ENCODE measurements at regions not wholly inside any gene's neighbourhood (a gene's known extent, or its start where the extent isn't known, plus 50 kb on each side); places are given as distances from the start of the nearest gene placed in this dataset.

GRCh38 chr18:42564761-42565160 lies 550.7 kb downstream of the RIT2 start:
- no peak for TF ChIP-seq CTCF (conservative IDR thresholded peaks at IDR 0.05 in 1 of 2, IDR thresholded peaks at IDR 0.05 in 1 of 2; ENCODE audit: low read depth in 1 of 2, low read length in 2 of 2)
- no peak for TF ChIP-seq EZH2 (IDR thresholded peaks at IDR 0.05; ENCODE audit: low read length, missing control alignments)
- no peak overlapping the region for H3K9ac ChIP-seq (ENCODE audit: insufficient read depth, low read length)

GRCh38 chr18:42568773-42569172 lies 546.7 kb downstream of the RIT2 start:
- DNase-seq (ENCODE audit: low read depth in 2 of 2) = no peak
- Histone ChIP-seq H3K4me2 (ENCODE audit: extremely low read depth, insufficient read depth, low read length) (no peak overlapping the region), H3K9ac (ENCODE audit: insufficient read depth, low read length) (no peak overlapping the region), H3K27ac (ENCODE audit: insufficient read depth, low read length) (no peak overlapping the region), H3K79me2 (ENCODE audit: control insufficient read depth, insufficient read depth, low read length) (no peaks in the 10 kb centered on the region), H2AFZ (ENCODE audit: low read length) (no peak overlapping the region), H3K4me1 (ENCODE audit: control insufficient read depth, extremely low read depth, insufficient read depth, low read length) (no peaks in the 10 kb centered on the region), H4K20me1 (ENCODE audit: control insufficient read depth, extremely low read depth, insufficient read depth, low read length) (no peaks in the 10 kb centered on the region), H3K4me3 (replicated peaks in 1 of 4; ENCODE audit: control extremely low read depth in 1 of 4, insufficient read depth in 1 of 4, low read depth in 3 of 4, low read length in 4 of 4) (no peak overlapping the region), H3K36me3 (ENCODE audit: control insufficient read depth, insufficient read depth, low read length) (no peaks in the 10 kb centered on the region), H3K9me3 (ENCODE audit: control insufficient read depth, insufficient read depth, low read depth, low read length) (no peaks in the 10 kb centered on the region), H3K27me3 (ENCODE audit: control insufficient read depth, insufficient read depth, low read length) (no peaks in the 10 kb centered on the region)
- TF ChIP-seq EZH2 (IDR thresholded peaks at IDR 0.05; ENCODE audit: low read length, missing control alignments) (no peak), CTCF (conservative IDR thresholded peaks at IDR 0.05 in 1 of 2, IDR thresholded peaks at IDR 0.05 in 1 of 2; ENCODE audit: low read depth in 1 of 2, low read length in 2 of 2) (no peak)

More at GRCh38 chr18:42564761-42565160, 550.7 kb downstream of the RIT2 start:
- no peaks in the 10 kb centered on the region for H3K27me3 ChIP-seq (ENCODE audit: control insufficient read depth, insufficient read depth, low read length)
- no peak overlapping the region for H3K4me2 ChIP-seq (ENCODE audit: extremely low read depth, insufficient read depth, low read length)
- no peaks in the 10 kb centered on the region for H3K36me3 ChIP-seq (ENCODE audit: control insufficient read depth, insufficient read depth, low read length)
- H2AFZ ChIP-seq (ENCODE audit: low read length) = no peak overlapping the region
- H4K20me1 ChIP-seq (ENCODE audit: control insufficient read depth, extremely low read depth, insufficient read depth, low read length) = no peaks in the 10 kb centered on the region
- H3K9me3 ChIP-seq (ENCODE audit: control insufficient read depth, insufficient read depth, low read depth, low read length) = no peaks in the 10 kb centered on the region
- H3K27ac ChIP-seq (ENCODE audit: insufficient read depth, low read length) = no peak overlapping the region
- H3K4me3 ChIP-seq (replicated peaks in 1 of 4; ENCODE audit: control extremely low read depth in 1 of 4, insufficient read depth in 1 of 4, low read depth in 3 of 4, low read length in 4 of 4) = no peak overlapping the region
- H3K79me2 ChIP-seq (ENCODE audit: control insufficient read depth, insufficient read depth, low read length) = no peaks in the 10 kb centered on the region
- no peaks in the 10 kb centered on the region for H3K4me1 ChIP-seq (ENCODE audit: control insufficient read depth, extremely low read depth, insufficient read depth, low read length)
- DNase-seq (ENCODE audit: low read depth in 2 of 2) = no peak

- H3K9me3 ChIP-seq (ENCODE audit: control insufficient read depth, insufficient read depth, low read depth, low read length) = no peaks in the 10 kb centered on the region
- H3K36me3 ChIP-seq (ENCODE audit: control insufficient read depth, insufficient read depth, low read length) = no peaks in the 10 kb centered on the region
- no peak overlapping the region for H3K9ac ChIP-seq (ENCODE audit: insufficient read depth, low read length)
- no peaks in the 10 kb centered on the region for H3K27me3 ChIP-seq (ENCODE audit: control insufficient read depth, insufficient read depth, low read length)
- H3K79me2 ChIP-seq (ENCODE audit: control insufficient read depth, insufficient read depth, low read length) = no peaks in the 10 kb centered on the region
- TF ChIP-seq CTCF (conservative IDR thresholded peaks at IDR 0.05 in 1 of 2, IDR thresholded peaks at IDR 0.05 in 1 of 2; ENCODE audit: low read depth in 1 of 2, low read length in 2 of 2) = no peak
- no peak for TF ChIP-seq EZH2 (IDR thresholded peaks at IDR 0.05; ENCODE audit: low read length, missing control alignments)
- DNase-seq (ENCODE audit: low read depth in 2 of 2) = no peak
- no peak overlapping the region for H2AFZ ChIP-seq (ENCODE audit: low read length)
- no peak overlapping the region for H3K27ac ChIP-seq (ENCODE audit: insufficient read depth, low read length)
- no peaks in the 10 kb centered on the region for H3K4me1 ChIP-seq (ENCODE audit: control insufficient read depth, extremely low read depth, insufficient read depth, low read length)
- no peak overlapping the region for H3K4me3 ChIP-seq (replicated peaks in 1 of 4; ENCODE audit: control extremely low read depth in 1 of 4, insufficient read depth in 1 of 4, low read depth in 3 of 4, low read length in 4 of 4)
- no peak overlapping the region for H3K4me2 ChIP-seq (ENCODE audit: extremely low read depth, insufficient read depth, low read length)
- H4K20me1 ChIP-seq (ENCODE audit: control insufficient read depth, extremely low read depth, insufficient read depth, low read length) = no peaks in the 10 kb centered on the region
Measured at GRCh38 chr18:42574871-42575270, 540.6 kb downstream of the RIT2 start.

Measured in fibroblast of lung (primary cell).